ENCODE measurements at regions not wholly inside any gene's neighbourhood (a gene's known extent, or its start where the extent isn't known, plus 50 kb on each side); places are given as distances from the start of the nearest gene placed in this dataset.
"Not testable (repeated sequence)": the region's sequence is repeated elsewhere in the genome, so short reads cannot be mapped to it uniquely, and the experiment has no call there.

- in situ Hi-C loops (cut with MboI; ENCODE audit: low sequenced_read_pairs, unreplicated experiment) = no loop called here
These were observed 862.2 kb downstream of the TRIML1 start for GRCh38 chr4:189001283-189001970.

GRCh38 chr4:189001971-189002450 is 862.8 kb downstream of the TRIML1 start:
- no peak for DNase-seq (ENCODE audit: low spot score)
- no peak for TF ChIP-seq CTCF (IDR thresholded peaks at IDR 0.05; ENCODE audit: borderline replicate concordance, control extremely low read depth, extremely low read depth, insufficient read depth, missing control alignments)
- in situ Hi-C loops (cut with MboI; ENCODE audit: low sequenced_read_pairs, unreplicated experiment) = no loop called here

More at GRCh38 chr4:189001283-189001970, 862.2 kb downstream of the TRIML1 start:
- no peak for DNase-seq (ENCODE audit: low spot score)
- TF ChIP-seq CTCF (IDR thresholded peaks at IDR 0.05; ENCODE audit: borderline replicate concordance, control extremely low read depth, extremely low read depth, insufficient read depth, missing control alignments) = no peak

GRCh38 chr4:189002475-189002874 is 863.2 kb downstream of the TRIML1 start:
- in situ Hi-C loops (cut with MboI; ENCODE audit: low sequenced_read_pairs, unreplicated experiment) = no loop called here
- no peak for TF ChIP-seq CTCF (IDR thresholded peaks at IDR 0.05; ENCODE audit: borderline replicate concordance, control extremely low read depth, extremely low read depth, insufficient read depth, missing control alignments)

GRCh38 chr4:189010452-189011217 is 871.4 kb downstream of the TRIML1 start:
- in situ Hi-C loops (cut with MboI; ENCODE audit: low sequenced_read_pairs, unreplicated experiment); DNase-seq (ENCODE audit: low spot score): not testable (repeated sequence)

More at GRCh38 chr4:189002475-189002874, 863.2 kb downstream of the TRIML1 start:
- no peak for DNase-seq (ENCODE audit: low spot score)

- DNase-seq (ENCODE audit: low spot score) = no peak
- no peak for TF ChIP-seq CTCF (IDR thresholded peaks at IDR 0.05; ENCODE audit: borderline replicate concordance, control extremely low read depth, extremely low read depth, insufficient read depth, missing control alignments)
- in situ Hi-C loops (cut with MboI; ENCODE audit: low sequenced_read_pairs, unreplicated experiment) = no loop called here
These were observed 882.6 kb downstream of the TRIML1 start for GRCh38 chr4:189021831-189022230.

GRCh38 chr4:189022440-189023035 is 883.3 kb downstream of the TRIML1 start:
- in situ Hi-C loops (cut with MboI; ENCODE audit: low sequenced_read_pairs, unreplicated experiment) = no loop called here
- no peak for DNase-seq (ENCODE audit: low spot score)
- no peak for TF ChIP-seq CTCF (IDR thresholded peaks at IDR 0.05; ENCODE audit: borderline replicate concordance, control extremely low read depth, extremely low read depth, insufficient read depth, missing control alignments)
